NOMO-1 treated with dmso at 0.1 percent for 144 hours (cell line): ENCODE measurements at regions not wholly inside any gene's neighbourhood (a gene's known extent, or its start where the extent isn't known, plus 50 kb on each side); places are given as distances from the start of the nearest gene placed in this dataset.

Experiments
- DNase-seq: peaks from one replicate; lab custom pipeline; 2025; ENCODE audit not compliant: unreplicated experiment; lab: John Stamatoyannopoulos, UW

GRCh38 chr1:212189352-212189738 is 95.9 kb upstream of the PPP2R5A start:
- no peak for DNase-seq

- no peak for DNase-seq
These were observed 95.0 kb upstream of the PPP2R5A start for GRCh38 chr1:212190169-212190568.

- DNase-seq = no peak
These were observed 92.8 kb upstream of the PPP2R5A start for GRCh38 chr1:212192261-212192998.

GRCh38 chr1:212196355-212196754 is 88.9 kb upstream of the PPP2R5A start:
- DNase-seq = no peak

- no peak for DNase-seq
These were observed 83.7 kb upstream of the PPP2R5A start for GRCh38 chr1:212201461-212201860.

- DNase-seq = no peak
These were observed 81.6 kb upstream of the PPP2R5A start for GRCh38 chr1:212203630-212204029.

GRCh38 chr1:212205006-212205405 is 80.2 kb upstream of the PPP2R5A start:
- no peak for DNase-seq

- no peak for DNase-seq
These were observed 79.4 kb upstream of the PPP2R5A start for GRCh38 chr1:212205843-212206242.

GRCh38 chr1:212207118-212207517 is 78.1 kb upstream of the PPP2R5A start:
- no peak for DNase-seq

GRCh38 chr1:212207822-212208520 is 77.2 kb upstream of the PPP2R5A start:
- no peak for DNase-seq

- DNase-seq = no peak
These were observed 76.1 kb upstream of the PPP2R5A start for GRCh38 chr1:212208978-212209644.

- no peak for DNase-seq
These were observed 73.8 kb upstream of the PPP2R5A start for GRCh38 chr1:212211371-212211770.

GRCh38 chr1:212212343-212212742 is 72.9 kb upstream of the PPP2R5A start:
- DNase-seq = no peak

- DNase-seq = no peak
These were observed 72.3 kb upstream of the PPP2R5A start for GRCh38 chr1:212212906-212213305.

- DNase-seq = no peak
These were observed 71.4 kb upstream of the PPP2R5A start for GRCh38 chr1:212213784-212214183.

GRCh38 chr1:212214325-212214724 is 70.9 kb upstream of the PPP2R5A start:
- DNase-seq = no peak

GRCh38 chr1:212215910-212216309 is 69.3 kb upstream of the PPP2R5A start:
- DNase-seq = no peak

- DNase-seq = no peak
These were observed 67.6 kb upstream of the PPP2R5A start for GRCh38 chr1:212217633-212218032.

GRCh38 chr1:212218065-212218464 is 67.1 kb upstream of the PPP2R5A start:
- no peak for DNase-seq

- DNase-seq = no peak
These were observed 66.3 kb upstream of the PPP2R5A start for GRCh38 chr1:212218911-212219310.

GRCh38 chr1:212219679-212220463 is 65.3 kb upstream of the PPP2R5A start:
- DNase-seq = no peak
